ENCODE measurements at regions not wholly inside any gene's neighbourhood (a gene's known extent, or its start where the extent isn't known, plus 50 kb on each side); places are given as distances from the start of the nearest gene placed in this dataset.
"Not testable (repeated sequence)": the region's sequence is repeated elsewhere in the genome, so short reads cannot be mapped to it uniquely, and the experiment has no call there.

DNA sequence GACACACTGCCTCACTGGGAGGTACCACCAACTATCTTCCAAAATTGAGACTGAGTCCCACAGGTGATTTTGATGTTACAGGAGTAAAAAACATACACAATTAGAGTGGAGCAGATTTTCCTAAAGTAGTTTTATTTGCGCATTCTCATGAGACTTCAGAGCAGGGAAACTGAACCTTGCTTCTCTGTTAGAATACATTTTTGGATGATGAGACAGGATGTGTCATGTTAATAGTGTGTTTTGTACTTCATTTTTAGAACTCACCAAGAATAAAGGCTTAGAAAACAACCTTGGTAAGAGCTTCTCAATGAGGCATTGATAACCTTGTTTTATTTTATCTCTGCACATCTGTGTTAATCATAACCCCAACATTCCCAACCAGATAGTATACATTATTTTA is 310.2 kb upstream of the GALNT5 start:
- in situ Hi-C loops (cut with HindIII; ENCODE audit: low pct_unique_long_range_greater_than_20kb, low sequenced_read_pairs), result no loop called here
- no peak for DNase-seq (ENCODE audit: low read depth in 1 of 2, low spot score in 1 of 2)
- no peak for TF ChIP-seq JUND (IDR thresholded peaks at IDR 0.05; ENCODE audit: low read depth)

DNA sequence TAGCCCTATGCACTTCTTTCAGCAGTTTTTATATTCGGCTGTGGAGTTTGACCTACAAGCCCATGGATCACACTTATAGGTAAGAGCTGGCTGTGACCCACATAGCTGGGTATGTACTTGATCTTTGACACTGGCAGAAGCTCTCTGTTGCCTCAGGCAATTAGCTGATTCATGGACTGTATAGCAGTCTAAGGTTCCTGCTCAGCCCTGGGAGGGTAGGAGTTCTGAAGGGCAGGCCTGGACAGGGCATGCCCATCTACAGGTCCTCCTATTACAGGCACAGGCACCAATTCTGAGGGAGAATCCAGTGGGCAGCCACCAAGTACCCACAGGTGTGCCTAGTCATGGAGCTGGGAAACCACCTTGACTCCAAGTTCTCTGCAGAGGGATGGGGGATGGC is 301.8 kb upstream of the GALNT5 start:
- DNase-seq (ENCODE audit: low read depth in 1 of 2, low spot score in 1 of 2), result no peak
- no peak for TF ChIP-seq JUND (IDR thresholded peaks at IDR 0.05; ENCODE audit: low read depth)
- in situ Hi-C loops (cut with HindIII; ENCODE audit: low pct_unique_long_range_greater_than_20kb, low sequenced_read_pairs), result no loop called here

DNA sequence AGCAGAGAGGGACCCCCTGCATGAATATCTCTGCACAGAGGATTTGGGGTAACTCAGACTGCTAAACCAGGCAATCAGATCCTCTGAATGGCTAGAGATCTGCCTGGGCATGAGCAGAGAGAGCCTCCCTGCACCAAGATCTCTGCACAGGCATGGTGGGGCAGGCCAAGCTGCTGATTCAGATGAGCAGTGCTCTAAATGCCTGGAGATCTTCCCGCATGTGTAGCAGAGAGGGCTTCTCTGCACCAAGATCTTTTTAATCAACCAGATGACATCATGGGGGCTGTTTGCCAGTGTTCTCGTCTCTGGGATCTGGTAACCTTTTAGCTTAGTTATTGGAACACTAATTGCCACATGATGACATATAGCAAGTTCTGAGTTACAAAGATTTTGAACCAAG is 301.3 kb upstream of the GALNT5 start:
- no peak for TF ChIP-seq JUND (IDR thresholded peaks at IDR 0.05; ENCODE audit: low read depth)
- in situ Hi-C loops (cut with HindIII; ENCODE audit: low pct_unique_long_range_greater_than_20kb, low sequenced_read_pairs), result no loop called here

DNA sequence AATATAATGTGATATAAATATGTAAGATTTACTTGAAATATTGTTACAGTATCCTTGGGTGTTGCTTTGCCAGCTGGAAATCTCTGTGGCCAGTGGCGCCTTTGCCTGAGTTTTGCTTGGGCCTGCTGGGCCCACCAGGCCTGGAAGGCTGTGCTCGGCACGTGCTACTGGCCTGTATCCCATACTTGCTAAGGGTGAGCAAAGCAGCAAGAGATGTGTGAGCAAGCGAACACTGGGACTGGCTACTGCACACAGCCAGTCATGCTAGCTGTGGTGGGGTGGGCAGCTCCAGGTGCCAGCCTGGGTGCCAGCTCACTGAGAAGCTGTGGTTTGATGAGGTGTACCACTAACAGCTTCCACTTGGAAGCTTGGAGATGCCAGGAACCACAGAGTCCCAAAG is 299.1 kb upstream of the GALNT5 start:
- in situ Hi-C loops (cut with HindIII; ENCODE audit: low pct_unique_long_range_greater_than_20kb, low sequenced_read_pairs), result no loop called here
- DNase-seq (ENCODE audit: low read depth in 1 of 2, low spot score in 1 of 2), result no peak
- TF ChIP-seq JUND (IDR thresholded peaks at IDR 0.05; ENCODE audit: low read depth), result no peak

More for the DNA sequence above, 301.3 kb upstream of the GALNT5 start:
- no peak for DNase-seq (ENCODE audit: low read depth in 1 of 2, low spot score in 1 of 2)

DNA sequence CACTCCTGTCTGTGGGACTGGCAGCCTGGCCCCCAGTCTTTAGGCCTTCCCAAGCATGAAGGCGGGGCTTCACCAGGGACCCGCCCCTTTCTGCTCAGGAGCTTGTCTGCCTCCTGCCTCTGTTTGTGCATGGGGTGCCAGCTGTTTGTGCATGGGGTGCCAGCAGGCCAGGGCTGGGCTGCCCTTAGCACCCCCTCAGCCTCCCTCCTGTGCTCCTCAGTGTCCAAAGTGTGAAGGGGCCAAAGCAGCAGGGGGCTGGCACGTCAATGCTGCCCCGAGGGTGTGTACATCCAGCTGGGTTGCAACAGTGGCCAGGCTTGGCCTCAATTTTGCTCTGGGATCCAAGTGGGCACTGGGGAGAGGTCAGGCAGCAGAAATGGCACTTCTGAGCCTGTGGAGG is 298.0 kb upstream of the GALNT5 start:
- TF ChIP-seq JUND (IDR thresholded peaks at IDR 0.05; ENCODE audit: low read depth), result no peak
- no peak for DNase-seq (ENCODE audit: low read depth in 1 of 2, low spot score in 1 of 2)
- in situ Hi-C loops (cut with HindIII; ENCODE audit: low pct_unique_long_range_greater_than_20kb, low sequenced_read_pairs), result no loop called here

DNA sequence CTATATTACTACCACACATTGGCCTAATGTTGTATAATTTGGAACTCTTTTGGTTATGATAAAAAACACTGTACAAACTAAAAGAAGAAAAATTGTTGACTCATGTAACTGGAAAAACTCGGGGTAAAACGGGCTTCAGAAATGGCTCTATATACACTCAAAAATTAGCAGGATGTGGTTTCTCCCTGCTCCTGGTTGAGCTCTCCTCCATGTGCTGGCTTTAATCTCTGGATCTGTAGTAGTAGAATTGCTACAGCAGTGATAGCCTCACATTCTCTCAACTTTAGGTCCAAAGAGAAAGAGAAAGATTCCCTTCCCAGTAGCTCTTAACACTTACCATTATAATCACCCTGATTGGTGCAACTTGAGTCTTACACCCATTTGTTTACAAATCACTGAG is 274.9 kb upstream of the GALNT5 start:
- TF ChIP-seq JUND (IDR thresholded peaks at IDR 0.05; ENCODE audit: low read depth), result no peak
- in situ Hi-C loops (cut with HindIII; ENCODE audit: low pct_unique_long_range_greater_than_20kb, low sequenced_read_pairs), result no loop called here
- DNase-seq (ENCODE audit: low read depth in 1 of 2, low spot score in 1 of 2), result no peak

DNA sequence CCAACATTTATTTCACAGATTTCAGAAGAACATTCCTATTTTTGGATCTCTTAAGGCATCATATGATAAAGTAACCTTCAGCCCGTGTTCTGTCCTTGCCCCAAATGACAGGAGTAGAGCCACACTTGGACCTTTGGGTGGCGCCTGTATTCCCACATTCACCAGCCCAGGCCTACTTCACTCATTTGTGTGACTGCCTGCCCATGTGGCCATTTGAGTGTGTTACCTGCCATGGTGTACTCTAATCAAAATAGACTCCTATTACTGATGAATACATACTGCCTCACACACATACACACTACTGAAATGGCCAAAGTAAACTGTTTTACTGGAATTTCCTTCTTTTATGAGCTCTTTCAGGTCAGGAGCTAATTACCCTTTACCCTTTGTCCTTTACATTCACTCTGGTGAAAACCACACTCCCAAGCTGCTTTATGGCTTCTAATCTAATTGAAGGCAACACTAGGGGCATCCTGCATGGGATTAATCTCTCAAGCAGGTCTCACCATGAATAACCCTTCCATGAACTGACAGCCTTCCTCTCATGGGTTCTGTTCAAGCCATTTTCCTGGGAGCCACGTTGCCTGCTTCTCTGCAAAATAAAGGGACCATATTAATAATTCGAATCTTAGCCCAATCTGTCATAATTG is 271.0 kb upstream of the GALNT5 start:
- DNase-seq (ENCODE audit: low read depth in 1 of 2, low spot score in 1 of 2), result peak in 1 of 2 experiments; percentile 11
- in situ Hi-C loops (cut with HindIII; ENCODE audit: low pct_unique_long_range_greater_than_20kb, low sequenced_read_pairs), result no loop called here
- TF ChIP-seq JUND (IDR thresholded peaks at IDR 0.05; ENCODE audit: low read depth), result no peak

DNA sequence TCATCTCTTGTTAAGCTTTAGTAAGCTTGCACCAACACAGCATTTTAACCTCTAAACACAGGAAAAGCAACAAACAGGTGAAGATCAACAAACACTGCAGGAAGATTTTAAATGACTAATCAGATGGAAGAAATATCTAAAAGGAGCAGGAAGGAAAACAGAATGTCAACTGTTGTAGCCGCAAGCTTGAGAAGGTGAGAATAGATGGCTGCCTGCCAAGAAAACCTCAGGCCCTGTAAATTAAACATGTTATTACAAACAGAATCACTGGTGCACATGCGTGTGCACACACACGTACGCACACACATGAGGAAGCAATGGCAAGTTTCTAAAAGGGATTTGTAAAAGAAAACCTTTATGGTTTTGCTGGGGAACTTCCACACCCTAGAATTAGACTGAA is 257.8 kb upstream of the GALNT5 start:
- TF ChIP-seq JUND (IDR thresholded peaks at IDR 0.05; ENCODE audit: low read depth), result no peak
- DNase-seq (ENCODE audit: low read depth in 1 of 2, low spot score in 1 of 2), result peak in 1 of 2 experiments; percentile 11
- in situ Hi-C loops (cut with HindIII; ENCODE audit: low pct_unique_long_range_greater_than_20kb, low sequenced_read_pairs), result no loop called here

DNA sequence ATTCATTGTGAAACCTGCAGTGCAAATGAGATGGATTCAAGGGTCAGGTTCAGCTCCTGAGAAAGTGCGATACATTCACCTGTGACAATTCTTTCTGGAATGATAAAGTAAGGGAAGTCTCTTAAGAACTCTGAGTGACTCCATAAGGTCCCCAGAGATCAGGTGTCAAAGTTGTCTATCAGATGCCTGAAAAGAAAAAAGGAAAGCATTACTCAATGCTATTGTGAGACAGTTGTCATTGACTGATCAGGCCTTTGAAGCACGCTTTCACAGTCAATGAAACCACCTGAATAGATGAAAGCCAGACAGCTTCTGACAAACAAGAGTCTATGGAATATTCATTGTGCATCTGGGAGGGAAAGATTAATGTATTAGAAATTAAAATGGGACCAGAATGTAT is 252.7 kb upstream of the GALNT5 start:
- no peak for DNase-seq (ENCODE audit: low read depth in 1 of 2, low spot score in 1 of 2)
- in situ Hi-C loops (cut with HindIII; ENCODE audit: low pct_unique_long_range_greater_than_20kb, low sequenced_read_pairs), result no loop called here
- TF ChIP-seq JUND (IDR thresholded peaks at IDR 0.05; ENCODE audit: low read depth), result no peak

DNA sequence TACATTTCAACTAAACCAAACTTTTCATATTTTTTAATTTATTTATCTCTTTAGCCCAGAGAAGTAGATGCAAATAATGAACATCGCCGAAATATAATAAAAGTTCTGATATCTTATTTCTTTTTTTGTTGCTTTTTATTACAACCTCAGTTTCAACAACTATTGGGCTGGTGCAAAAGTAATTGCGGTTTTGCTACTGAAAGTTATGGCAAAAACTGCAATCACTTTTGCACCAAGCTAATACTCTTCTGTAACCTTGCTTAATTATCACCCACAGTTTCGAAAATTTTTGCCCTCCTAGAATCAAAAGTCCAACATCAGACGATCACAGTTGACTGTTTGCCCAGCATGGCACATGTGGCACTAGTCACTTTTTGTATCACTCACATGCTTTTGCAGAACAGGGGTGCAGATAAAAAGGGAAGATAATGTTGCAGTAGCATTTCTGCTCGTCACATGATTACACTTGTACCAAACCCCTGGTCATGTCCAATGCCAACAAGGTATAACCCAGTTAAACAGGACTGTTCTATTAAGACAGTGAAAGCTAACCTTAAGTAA is 242.4 kb upstream of the GALNT5 start:
- in situ Hi-C loops (cut with HindIII; ENCODE audit: low pct_unique_long_range_greater_than_20kb, low sequenced_read_pairs), result no loop called here
- DNase-seq (ENCODE audit: low read depth in 1 of 2, low spot score in 1 of 2), result no peak

DNA sequence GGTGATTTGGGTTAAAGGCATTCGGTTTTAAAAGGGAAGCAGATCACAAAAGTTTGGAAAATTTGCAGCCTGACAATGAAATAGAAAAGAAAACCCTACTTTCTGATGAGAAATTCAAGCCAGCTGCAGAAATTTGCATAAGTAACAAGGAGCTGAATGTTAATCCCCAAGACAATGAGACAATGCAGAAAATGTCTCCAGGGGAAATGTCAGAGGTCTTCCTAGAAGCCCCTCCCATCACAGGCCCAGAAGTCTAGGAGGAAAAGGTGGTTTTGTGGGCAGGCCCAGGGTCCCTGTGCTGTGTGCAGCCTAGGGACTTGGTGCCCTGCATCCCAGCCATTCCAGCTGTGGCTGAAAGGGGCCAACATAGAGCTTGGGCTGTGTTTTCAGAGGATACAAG is 234.2 kb upstream of the GALNT5 start:
- DNase-seq (ENCODE audit: low read depth in 1 of 2, low spot score in 1 of 2); in situ Hi-C loops (cut with HindIII; ENCODE audit: low pct_unique_long_range_greater_than_20kb, low sequenced_read_pairs): not testable (repeated sequence)

More for the DNA sequence above, 242.4 kb upstream of the GALNT5 start:
- TF ChIP-seq JUND (IDR thresholded peaks at IDR 0.05; ENCODE audit: low read depth), result no peak

DNA sequence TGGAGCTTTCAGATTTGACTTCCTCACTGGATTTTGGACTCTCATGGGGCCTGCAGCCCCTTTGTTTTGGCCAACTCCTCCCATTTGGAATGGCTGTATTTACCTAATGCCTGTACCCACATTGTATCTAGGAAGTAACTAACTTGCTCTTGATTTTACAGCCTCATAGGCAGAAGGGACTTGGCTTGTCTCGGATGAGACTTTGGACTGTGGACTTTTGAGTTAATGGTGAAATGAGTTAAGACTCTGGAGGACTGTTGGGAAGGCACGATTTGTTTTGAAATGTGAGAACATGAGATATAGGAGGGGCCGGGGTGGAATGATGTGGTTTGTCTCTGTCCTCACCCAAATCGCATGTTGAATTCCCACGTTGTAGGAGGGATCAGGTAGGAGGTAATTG is 233.4 kb upstream of the GALNT5 start:
- TF ChIP-seq JUND (IDR thresholded peaks at IDR 0.05; ENCODE audit: low read depth), result no peak
- in situ Hi-C loops (cut with HindIII; ENCODE audit: low pct_unique_long_range_greater_than_20kb, low sequenced_read_pairs), result no loop called here
- DNase-seq (ENCODE audit: low read depth in 1 of 2, low spot score in 1 of 2), result no peak

DNA sequence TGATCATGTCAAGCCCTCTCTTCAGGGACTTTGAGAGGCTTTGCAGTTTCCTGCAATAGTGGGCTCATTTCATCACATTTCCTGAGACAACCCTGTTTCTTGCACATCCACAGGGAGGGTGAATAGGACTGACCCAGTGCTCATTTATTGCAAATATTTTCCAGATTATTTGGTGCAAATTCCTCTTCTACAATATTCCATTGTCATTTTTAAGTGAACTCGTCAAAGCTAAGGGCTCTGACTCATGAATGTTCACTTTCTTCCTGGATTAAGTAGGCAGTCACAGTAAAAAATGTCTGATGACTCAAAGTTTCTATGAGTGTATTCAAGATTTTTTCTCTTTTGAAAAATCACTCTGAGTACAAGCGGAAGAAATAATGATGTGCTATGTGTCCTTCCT is 225.5 kb upstream of the GALNT5 start:
- no peak for TF ChIP-seq JUND (IDR thresholded peaks at IDR 0.05; ENCODE audit: low read depth)

DNA sequence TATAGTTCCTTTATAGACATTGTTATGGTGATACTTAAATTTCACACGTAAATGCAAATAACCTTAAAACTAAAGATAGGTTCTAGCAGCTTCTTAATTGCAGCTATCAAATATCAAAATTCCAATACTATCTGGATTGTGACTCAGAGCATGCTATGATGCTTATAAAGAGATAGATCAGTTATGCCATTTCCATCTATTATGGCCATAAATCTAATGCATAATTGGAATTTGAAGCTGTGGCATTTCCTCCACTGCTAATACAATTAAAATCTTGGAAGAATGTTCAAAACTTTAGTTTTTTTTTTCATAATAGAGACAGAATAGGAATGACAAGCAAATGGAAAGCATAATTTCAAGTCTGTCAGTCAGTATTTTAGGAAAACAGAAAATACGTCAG is 220.8 kb upstream of the GALNT5 start:
- in situ Hi-C loops (cut with HindIII; ENCODE audit: low pct_unique_long_range_greater_than_20kb, low sequenced_read_pairs), result no loop called here
- DNase-seq (ENCODE audit: low read depth in 1 of 2, low spot score in 1 of 2), result no peak
- TF ChIP-seq JUND (IDR thresholded peaks at IDR 0.05; ENCODE audit: low read depth), result no peak

More for the DNA sequence above, 225.5 kb upstream of the GALNT5 start:
- no peak for DNase-seq (ENCODE audit: low read depth in 1 of 2, low spot score in 1 of 2)
- in situ Hi-C loops (cut with HindIII; ENCODE audit: low pct_unique_long_range_greater_than_20kb, low sequenced_read_pairs), result no loop called here

Measured in T47D (cell line).